EL (cell line): ENCODE measurements at regions not wholly inside any gene's neighbourhood (a gene's known extent, or its start where the extent isn't known, plus 50 kb on each side); places are given as distances from the start of the nearest gene placed in this dataset.

Source experiments
- DNase-seq: peaks from one replicate; pipeline ENCODE4 v3.0.0-alpha.2; 2016

DNA sequence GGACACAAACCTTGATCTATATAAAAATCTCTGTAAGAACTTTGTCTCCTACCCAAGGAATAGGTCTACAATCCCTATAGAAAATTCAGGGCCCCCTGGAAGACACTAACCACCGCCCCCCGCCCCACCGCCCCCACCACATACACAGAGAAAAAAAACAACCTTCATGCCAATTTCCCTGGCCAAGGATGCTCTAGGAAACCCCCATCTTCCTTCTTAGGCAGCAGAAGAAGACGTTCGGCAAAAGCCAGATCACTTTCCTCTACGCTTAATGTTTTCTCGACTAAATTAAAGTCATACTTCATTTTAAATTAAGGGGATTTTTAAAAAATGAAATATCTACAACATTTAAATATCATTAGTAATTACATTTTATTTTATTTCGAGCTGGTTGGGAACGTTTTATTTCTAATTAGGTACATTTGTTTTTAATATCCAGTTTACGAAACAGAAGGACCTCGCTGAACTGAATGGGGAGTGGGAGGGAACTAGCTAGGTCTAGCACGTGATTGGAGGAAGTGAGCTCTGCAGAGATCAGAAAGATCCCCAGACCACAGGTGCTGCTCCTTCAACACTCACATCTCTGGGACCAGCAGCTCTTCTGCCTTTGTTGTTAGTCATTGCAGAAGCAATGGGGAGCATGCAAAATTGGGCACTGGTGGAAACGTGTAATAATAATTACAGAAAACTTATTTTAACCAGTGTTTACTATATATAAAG, 472.3 kb downstream of the MN1 start:
- DNase-seq, result no peak

DNA sequence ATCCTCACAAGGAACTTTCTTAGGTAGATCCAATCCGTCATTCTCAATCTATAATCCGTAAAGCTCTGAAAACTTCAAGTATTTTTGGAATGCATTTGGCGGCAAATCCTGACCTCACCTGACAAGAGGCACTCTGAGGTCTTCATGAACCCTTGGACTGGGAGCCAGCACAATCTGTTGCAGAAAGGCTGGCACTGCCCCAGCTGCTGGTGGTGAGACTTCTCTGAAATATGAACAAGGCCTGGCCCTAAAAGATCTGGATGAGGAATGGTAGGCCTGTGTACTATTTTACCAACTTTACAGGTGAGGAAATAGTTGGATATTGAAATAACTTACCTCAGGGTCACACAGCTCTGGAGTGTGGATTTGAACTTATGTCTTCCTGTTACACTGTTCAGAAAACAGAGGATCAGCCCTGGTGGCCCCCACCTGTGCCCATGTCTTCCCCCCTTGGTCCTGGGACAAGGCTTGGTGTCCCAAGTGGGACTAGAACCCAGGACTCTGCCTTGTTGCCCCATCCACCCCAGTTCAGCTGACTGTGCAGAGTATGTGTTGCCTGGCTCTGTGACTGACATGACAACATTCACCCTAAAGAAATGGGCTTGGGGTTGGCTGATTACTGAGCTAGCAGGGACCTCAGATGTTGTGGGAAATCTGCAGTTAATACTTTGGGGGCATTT, 471.4 kb downstream of the MN1 start:
- no peak for DNase-seq

DNA sequence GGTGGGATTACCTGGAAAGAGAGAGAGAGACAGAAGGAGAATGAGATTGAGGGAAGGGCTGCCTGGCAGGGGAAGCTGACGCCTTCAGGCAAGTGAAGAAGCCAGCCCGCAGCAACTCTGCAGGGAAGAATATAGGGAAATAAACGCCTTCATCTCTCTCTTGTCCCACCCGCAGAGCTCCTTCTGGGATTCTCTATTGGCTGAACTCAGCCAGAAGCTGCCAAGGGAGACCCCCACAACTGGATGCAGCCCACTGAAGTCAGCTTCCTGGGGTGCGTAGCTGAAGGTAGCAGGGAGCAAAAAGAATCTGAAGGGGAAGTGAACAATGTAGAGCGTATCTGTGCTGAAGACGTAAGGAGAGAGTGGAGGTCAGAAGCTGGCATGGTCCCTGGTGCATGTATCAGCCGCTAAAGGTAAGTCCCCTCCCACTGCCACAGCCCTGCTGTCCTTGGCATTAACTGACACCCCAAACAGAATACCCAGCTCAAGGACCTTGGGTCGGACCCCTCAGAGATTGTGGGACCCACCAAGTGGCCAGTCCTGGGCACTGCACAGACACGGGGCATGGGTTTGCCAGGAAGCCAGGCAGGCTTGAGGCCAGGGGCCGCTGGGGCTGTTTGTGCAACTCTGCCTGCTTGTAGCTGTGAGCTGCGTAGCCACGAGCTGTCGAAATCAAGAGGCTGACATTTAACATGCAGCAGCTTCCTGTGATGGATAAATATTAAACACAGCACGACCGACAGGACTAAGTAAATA, 469.9 kb downstream of the MN1 start:
- peak; percentile 17 for DNase-seq

DNA sequence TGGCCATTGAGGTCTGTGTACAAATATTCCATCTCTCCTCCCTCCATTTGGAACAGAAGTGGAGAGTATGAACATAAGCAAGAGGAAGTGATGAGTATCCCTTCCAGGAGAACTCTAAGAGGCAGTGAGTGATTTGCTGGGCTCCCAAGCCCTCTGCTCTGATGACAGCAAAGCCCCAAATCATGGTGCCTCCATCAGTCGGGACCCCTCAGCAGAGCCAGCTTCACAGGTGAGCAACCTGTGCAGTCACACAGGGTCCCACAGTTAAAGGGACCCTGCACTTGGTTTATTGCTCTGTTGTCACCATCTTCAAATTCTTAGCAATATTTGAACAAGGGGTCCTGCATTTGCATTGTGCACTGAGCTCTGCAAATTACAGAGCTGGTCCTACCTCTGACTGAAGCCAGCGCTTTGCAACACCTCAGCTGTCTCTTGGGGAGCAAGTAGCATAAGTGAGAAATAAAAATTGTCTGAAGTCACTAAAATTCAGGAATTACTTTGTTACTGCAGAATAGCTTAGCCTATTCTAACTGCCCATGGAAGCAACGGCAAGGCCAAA, 466.4 kb downstream of the MN1 start:
- DNase-seq, result no peak

DNA sequence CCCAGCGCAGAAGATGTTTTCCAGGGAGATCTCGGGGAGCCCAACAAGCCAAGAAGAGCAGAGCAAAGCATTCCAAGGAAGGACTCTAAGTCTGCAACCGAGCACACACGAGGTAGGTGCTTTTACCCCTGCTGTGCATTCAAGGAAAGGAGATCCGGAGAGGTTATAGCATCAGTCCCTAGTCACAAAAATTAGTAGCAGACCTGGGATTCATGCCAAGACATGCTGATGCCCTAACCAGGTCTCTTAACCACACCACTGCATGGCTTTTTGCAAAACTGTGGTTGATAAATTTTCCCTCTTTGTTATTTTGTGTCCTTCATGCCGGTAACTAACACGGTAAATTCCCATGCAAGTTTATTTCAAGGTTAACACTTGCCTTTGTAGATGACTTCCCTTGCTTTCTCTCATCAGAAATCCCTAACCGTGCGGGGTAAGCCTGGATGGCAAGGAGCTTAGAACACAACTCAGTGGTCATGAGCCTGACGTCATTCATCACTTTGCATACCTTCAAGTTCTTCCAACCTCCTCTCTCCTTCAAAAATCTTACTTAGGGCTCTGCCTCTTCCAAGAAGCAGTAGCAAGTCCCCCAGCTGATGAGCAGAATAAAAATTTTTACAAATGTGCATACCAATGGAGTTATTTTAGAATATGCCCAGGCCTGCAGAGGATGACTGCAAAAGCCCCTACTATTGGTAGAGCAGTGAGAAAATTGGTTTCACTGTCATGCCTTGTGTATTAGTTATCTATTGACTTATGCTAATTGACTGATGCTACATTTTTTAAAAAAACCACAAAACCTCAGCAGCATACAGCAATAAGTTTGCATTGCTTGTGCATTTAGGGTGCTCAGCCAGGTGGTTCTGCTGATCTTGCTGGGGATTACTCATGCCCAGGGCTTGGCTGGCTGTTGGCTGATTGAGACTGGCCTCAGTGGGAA, 465.1 kb downstream of the MN1 start:
- DNase-seq, result peak; percentile 11

DNA sequence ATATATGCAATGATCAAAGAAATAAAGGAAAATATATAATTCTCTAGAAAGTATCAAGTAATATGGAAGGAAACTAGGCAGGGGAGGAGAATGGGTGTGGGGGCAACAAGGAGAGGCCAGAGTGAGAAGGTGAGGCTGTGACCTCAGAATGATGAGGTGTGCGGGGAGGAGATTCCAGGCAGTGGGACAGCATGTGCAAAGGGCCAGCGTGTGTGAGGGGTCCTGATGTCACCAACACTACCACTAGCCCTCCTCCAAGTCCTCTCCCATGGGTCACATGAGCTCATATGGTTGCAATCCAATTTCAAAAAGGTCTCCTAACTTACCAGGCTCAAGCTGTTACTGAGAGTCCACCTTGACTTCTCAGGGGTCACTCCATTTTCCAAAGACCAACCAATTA, 463.9 kb downstream of the MN1 start:
- DNase-seq, result no peak

DNA sequence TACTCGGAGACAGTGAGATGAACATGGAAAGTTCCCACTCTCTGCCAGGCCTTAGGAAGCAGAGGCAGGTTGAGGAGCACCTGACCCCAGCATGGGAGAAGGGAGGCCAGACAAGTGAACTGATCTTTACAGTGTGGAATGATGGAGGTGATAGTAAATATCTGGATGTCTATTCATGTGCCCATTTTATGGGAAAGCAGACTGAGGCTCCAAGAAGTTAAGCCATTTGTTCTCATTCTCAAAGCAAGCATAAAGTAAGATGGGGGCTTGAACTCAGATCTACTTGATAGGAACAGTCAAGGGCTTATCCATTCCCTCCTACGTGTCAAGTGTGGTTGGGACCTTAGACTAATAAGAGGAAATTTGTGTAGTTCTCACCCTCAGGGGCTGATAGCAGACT, 461.5 kb downstream of the MN1 start:
- DNase-seq, result no peak

DNA sequence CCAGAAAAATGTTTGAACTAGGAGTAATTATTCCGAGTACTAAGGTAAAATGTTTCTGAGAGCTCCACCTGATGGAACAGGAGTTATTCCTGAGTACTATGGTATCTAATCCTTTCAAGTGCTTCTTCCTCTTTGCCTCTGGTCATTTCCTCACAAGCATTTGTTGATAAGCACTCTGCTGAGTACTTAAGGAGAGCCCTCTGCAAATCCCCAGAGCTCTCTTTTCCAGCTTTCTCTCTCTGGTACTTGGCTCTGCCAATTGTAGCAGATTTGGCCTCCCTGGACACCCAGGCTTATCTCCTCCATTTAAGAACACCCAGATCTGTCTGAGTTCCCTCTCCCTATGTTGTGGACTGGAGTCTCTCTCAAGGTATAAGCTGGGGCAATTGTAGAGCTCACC, 457.0 kb downstream of the MN1 start:
- no peak for DNase-seq

DNA sequence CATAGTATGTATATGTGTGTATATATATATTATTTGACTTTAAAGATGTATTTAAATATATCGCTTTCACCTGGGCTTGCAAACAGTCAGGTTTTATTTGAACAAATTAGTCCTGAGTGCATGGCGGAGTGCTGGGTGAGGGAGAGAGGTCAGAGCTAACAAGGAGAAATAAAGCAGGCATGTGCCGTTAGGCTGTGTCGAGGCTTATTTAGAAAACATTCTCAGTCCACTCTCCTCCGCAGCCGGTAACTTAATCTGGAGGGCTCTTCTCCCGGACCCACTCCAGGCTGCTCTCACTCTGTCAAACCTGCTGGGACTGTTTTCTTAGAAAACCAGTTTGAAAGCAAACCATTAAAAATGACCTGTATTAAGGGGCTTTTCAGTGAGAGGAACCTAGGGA, 455.9 kb downstream of the MN1 start:
- no peak for DNase-seq

DNA sequence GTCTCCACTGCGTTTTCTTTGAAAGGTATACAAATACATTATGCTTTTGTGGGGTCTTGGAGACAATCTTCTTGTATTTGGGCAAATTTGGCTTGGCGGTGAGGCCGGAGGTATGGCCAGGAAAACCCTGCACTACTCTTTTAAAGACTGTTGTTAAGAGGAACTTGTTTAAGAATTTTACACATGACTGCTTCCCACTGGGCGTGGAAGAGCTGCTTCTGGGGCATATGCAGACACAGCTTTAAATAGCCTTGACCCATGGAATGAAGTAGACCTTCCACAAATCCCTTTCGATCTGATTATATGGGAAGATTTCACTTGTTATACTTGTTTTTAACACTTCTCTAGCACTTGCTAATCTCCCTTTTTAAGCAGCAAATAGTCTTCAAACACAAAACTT, 453.6 kb downstream of the MN1 start:
- DNase-seq, result no peak

DNA sequence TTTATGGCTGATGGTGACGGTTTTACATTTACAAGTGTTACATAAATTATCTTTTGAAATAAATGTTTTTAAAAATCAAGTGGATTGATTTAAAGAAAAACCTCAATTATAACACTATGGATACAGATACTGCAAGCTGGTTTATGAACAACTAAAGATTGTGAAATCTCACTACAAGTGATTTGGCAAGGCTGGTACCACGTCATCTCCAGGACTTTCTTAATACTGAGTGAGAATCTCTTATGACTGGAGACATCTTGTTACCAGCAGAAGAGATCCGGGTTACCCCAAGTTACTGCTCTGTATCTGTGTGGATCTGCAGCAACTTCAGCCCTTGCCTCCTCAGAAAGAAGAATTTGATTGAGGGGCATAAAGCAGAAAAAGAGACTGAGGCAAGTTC, 452.9 kb downstream of the MN1 start:
- no peak for DNase-seq

DNA sequence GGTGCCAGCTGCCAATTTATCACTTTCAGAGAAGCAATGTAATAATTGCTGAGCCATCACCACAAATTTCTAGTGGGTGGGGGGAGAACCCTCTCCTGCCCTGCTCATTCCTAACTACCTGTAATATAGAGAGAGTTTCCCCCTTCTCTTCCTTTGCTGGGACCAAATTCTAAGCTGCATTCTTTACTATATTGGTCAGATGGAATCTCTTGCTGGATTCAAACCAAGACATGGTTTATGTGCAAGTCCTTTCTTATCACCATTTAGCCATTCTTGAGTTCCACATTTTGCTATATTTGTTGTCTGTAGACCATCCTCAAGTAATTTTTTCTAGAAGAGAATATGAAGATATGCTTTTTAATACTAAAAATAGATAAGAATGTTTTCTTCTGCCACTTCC, 452.1 kb downstream of the MN1 start:
- DNase-seq, result peak; percentile 26

DNA sequence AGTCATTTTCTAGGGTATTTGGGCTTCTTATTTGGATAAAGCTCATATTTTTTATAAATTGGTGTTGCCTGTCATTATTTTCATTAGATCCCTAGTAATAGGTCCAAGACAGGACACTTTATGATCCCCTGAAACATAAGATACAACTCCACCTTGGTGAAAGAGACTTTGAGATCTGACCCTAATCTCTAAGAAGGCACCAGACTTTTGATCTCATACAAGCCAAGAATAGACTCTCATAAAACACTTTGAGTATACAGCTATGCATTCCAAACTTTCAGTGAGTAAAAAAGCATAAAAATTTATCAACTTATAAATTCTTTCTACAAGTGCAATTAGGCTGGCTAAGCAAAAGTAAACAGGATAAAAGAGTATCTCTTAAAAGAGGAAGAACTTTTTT, 451.2 kb downstream of the MN1 start:
- DNase-seq, result no peak

DNA sequence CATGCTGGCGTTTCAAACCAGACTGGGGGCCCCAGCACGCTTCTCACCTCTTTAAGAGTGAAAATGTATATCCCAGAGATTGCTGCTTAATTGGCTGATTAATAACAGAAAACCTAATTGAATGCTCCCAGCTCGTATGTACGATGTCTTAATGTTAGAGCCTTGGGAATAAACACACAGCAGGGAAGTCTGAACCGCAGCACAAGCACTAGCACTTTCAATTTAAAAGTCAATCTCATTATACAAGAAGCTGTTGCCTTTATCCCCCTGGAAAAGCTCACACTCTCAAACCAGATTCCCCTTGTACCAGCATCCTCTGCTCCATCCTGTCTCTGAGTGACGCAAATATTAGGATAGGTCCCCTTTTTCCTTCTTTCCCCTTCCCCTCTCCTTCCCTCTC, 449.1 kb downstream of the MN1 start:
- no peak for DNase-seq

DNA sequence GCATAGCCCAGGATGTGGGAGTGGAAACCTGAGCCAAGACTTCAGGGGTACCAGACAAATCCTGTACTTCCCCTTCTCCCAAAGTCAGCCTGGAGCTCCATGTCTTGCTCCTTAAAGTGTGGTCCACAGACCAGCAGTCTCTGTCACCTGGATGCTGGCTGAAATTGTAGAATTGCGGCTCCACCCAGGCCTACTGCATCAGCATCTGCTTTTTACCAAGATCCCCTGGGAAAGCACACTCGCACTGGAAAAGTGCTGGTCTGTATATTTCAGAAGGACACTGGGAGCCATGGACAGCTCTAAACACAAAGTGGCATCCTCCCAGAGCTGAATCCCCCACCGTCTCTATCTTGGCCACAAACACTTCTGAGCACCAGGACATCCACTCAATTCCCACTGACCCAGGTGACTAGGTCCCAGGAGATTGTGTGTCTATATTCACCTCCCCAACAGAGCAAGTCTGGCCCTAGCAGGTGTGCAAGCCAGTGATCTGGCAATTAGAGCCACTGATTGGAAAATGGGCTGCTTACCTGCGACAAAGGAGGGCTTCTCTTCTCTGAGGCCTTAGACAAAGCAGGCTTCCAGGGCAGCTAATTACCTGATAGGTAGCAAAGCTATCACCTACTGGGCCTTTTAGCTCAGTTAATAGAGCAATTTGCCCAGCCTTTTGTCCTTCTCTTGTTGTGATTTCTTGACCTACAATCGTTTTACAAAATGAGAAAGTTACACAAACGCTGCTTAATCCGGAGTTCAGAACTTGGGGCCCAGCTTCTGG, 443.3 kb downstream of the MN1 start:
- no peak for DNase-seq

DNA sequence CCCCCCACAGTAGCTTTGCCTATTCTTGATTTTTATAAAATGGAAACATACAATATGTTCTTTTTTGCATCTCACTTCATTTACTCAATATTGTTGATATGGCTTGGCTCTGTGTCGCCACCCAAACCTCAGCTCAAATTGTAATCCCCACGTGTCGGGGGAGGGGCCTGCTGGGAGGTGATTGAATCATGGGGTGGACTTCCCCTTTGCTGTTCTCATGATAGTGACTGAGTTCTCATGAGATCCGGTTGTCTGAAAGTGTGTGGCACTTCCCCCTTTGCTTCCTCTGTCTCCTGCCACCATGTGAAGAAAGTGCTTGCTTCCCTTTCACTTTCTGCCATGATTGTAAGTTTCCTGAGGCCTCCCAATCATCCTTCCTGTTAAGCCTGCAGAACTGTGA, 431.3 kb downstream of the MN1 start:
- DNase-seq, result no peak

DNA sequence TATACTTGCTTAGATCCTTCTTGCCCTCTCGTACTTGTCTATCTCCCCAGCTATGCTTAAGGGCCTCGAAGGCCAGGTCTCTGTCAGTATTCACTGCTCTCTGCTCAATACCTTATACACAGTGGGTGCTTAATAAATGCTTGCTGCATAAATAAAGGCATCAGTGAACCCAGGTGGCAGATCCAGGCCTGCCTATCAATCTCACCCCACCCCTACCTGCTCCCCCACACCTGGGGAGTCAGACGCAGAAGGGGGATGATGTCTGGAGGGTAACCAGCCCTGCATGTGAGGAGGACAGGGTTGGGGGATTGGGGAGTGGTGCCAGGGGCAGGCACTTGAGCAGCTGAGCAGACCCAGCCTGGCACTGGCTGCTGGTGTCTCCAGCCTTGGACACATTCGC, 430.6 kb downstream of the MN1 start:
- no peak for DNase-seq

DNA sequence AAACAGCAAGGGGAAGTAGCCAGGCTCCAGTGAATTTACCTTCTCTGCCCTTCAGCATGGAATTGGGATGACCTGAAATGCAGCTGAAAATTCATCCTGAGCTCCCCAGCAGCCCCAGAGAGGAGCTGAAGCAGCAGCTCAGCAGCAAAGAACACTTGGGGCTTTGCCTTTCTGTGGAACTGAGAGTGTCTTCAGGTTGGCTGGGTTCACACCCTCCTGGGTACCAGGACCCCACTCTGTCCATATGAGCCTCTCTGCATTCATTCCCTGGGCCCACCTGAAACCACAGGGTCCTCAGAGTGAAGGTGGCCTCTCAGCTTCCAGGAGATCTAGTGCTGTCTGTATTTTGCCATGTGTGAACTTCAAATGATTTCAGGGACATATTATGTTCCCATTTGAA, 429.2 kb downstream of the MN1 start:
- no peak for DNase-seq

DNA sequence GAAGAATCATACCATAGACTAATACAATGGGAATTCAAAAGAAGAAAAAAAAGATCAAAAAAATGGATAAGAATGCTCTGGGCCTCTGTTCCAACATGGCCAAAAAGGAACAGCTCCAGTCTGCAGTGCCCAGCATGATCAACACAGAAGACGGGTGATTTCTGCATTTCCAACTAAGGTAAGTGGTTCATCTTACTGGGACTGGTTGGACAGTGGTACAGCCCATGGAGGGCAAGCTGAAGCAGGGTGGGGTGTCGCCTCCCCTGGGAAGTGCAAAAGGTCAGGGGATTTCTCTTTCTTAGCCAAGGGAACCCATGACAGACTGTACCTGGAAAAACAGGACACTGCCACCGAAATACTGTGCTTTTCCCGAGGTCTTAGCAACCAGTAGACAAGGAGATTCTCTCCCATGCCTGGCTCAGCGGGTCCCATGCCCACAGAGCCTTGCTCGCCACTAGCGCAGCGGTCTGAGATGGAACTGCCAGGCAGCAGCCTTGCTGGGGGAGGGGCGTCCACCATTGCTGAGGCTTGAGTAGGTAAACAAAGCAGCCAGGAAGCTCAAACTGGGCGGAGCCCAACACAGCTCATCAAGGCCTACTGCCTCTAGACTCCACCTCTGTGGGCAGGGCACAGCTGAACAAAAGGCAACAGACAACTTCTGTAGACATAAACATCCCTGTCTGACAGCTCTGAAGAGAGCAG, 428.4 kb downstream of the MN1 start:
- no peak for DNase-seq

DNA sequence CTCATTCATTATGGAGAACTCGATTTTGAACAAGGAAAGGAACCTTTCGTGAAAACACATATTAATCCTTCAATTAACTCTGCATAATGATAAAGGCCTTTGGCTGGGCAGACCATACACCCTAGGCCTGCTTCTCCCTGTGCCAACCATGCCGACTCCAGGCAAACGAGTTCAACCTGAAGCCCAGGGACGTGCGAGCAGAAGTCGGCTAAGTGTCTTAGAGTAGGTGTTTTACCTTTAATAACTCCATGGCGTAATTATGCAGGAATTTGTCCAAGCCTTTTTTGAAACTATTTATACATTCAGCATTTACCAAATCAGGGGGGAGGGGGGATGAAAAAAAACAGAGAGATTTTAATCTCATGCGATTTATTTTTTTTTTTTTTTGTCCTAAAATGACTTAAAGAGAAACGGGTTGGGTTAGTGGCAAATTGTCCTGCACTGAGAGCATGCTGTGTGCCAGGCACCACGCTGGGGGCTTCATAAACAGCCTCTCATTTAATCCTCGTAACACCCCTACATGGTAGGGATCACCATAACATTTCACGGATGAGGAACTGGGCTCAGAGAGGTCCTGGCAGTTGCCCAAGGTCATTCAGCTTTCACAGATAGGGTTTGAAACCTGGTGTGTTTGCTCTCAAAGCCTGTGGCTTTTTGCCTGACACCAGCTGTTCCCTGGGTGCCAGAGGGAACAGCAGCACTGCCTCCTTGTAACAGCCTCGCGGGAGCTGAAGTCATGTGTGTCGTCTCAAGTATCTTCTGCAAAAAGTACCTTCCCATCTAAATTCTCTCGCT, 423.9 kb downstream of the MN1 start:
- no peak for DNase-seq
